KOPT-K1 (cell line): ENCODE measurements at regions not wholly inside any gene's neighbourhood (a gene's known extent, or its start where the extent isn't known, plus 50 kb on each side); places are given as distances from the start of the nearest gene placed in this dataset.

Experiments
- H3K27ac ChIP-seq: fragments of 200-600 bp; sonication (generic); 2 replicates; pipeline ENCODE4 v1.5.1; 2016; ENCODE audit warnings: antibody characterized with exemption, mild to moderate bottlenecking, low read depth, low read length; ENCODE audit not compliant: poor library complexity, severe bottlenecking
- H3K36me3 ChIP-seq: fragments of 200-600 bp; sonication (generic); 2 replicates; pipeline ENCODE4 v1.5.1; 2017; ENCODE audit warnings: antibody characterized with exemption, mild to moderate bottlenecking, low read length, moderate library complexity; ENCODE audit not compliant: insufficient read depth
- H3K9me3 ChIP-seq: fragments of 200-600 bp; sonication (generic); 2 replicates; pipeline ENCODE4 v1.5.1; 2017; ENCODE audit warnings: antibody characterized with exemption, low read length, mild to moderate bottlenecking; ENCODE audit not compliant: insufficient read depth, poor library complexity, severe bottlenecking

DNA sequence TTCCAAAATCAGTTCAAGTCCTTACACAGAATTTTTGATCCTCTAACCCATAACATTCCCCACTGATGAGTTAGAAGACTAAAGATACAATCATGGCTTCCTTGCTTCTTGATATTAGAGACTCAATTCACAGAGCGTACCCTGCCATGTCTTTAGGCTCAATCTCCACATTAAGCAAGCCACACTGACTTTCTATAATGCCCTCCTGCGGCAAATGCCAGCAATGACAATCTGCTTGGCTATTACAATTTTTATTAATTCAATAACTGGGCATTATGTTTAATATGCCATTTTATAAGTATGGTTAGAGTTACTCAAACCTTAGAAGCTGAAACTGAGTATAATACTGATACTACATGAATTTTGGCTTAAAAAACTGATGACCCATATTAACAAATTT, 479.7 kb upstream of the NR2F2 start:
- Histone ChIP-seq H3K9me3 (peaks cover 3% of the 10 kb centered on the region), H3K27ac (no peak overlapping the region), H3K36me3 (no peaks in the 10 kb centered on the region)

DNA sequence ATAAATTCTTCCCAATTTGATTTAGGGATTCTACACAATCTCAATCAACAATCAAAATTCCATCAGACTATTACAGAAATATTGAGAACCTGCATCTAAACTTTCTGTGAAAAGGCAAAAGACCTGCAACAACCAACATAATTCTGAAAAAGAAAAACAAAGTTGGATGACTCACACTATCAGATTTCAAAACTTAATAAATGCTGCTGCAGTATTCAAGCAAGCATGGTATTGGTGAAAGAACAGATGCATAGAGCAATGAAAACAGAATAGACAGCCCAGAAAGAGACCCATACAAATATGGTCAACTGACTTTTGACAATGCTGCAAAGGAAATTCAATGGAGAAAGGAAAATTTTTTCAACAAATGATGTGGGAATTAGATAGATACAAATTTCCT, 477.1 kb upstream of the NR2F2 start:
- H3K27ac ChIP-seq = no peak overlapping the region
- peaks cover 3% of the 10 kb centered on the region for H3K9me3 ChIP-seq
- no peaks in the 10 kb centered on the region for H3K36me3 ChIP-seq

DNA sequence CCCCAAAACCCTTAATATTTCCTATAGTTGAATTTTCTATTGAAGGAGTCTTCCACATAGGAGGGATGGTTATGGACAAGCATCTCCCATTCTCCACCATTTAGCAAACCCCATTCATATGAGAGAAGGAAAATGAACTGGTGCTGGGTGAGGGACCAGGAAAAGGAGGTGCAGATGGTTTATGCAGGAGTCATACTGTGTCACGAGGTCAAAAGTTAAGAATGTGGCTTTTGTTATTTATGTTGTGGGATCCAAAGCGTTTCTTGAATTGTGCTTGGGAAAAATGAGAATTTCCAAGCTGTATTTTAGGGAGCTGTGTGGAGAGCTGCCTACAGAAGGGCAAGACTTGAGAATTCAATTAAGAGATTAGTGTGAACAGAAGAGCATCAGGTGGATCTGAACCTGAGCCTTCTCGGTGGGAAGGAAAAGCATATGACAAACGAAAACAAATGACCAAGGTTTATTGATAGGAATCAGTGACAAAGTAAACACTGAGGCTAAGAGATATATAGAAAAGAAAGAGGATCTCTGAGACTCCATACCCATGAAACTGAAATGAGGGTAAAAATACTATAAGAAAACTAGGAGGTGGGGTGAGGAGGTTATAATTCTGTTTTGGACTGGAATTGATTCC, 473.3 kb upstream of the NR2F2 start:
- Histone ChIP-seq H3K9me3 (no peaks in the 10 kb centered on the region), H3K27ac (no peak overlapping the region), H3K36me3 (no peaks in the 10 kb centered on the region)

DNA sequence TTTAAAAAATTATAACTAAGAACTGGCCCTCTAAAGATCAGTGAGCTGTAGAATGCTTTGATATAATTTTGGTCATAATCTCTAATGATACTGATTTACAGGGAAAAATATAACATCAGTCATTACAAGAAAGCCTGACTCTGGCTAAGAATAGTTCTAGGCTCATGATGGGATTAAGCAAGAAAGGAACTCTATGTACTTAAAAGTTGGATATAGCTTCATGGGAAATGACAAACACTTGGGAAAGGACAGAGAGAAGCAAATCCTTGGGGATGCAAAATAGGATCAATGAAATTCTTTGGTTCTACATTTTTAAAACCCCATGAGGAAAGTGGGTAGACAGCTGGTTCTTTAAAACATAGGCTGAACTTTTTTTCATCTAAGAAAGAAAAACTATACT, 472.7 kb upstream of the NR2F2 start:
- H3K27ac ChIP-seq = no peak overlapping the region

DNA sequence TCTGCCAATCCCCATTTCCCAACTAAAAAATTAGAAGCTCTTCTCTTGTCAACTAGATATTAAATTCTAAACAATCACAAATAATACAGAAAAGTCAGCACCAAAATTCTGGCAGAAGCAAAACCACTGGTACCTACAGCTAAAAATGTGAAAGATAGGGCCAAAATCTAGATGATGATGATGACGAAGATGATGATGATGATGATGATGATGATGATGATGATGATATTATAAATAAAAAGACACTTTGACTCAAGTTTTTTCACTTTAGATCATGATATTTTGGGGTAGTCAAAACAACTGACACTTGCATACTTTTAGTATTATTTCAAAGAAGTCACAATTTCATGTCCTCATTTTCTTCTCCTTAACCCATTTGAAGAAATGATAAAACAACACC, 470.1 kb upstream of the NR2F2 start:
- Histone ChIP-seq H3K36me3 (no peaks in the 10 kb centered on the region), H3K27ac (no peak overlapping the region), H3K9me3 (no peaks in the 10 kb centered on the region)

More for the DNA sequence above, 472.7 kb upstream of the NR2F2 start:
- Histone ChIP-seq H3K36me3 (no peaks in the 10 kb centered on the region), H3K9me3 (no peaks in the 10 kb centered on the region)

DNA sequence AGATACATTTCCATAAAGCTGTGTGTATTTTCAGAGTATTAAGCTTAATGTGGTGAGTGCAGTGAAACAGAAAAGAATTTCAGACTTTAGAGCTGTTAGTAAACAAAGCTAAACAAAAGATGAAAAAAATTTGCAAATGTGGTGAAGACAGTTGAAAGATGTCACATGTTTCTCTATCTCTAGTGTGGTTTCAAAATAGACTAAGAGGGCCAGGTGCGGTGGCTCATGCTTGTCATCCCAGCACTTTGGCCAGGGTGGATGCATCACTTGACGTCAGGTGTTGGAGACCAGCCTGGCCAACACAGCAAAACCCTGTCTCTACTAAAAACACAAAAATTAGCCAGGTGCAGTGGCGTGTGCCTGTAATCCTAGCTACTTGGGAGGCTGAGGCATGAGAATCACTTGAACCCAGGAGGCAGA, 466.0 kb upstream of the NR2F2 start:
- Histone ChIP-seq H3K36me3 (no peaks in the 10 kb centered on the region), H3K27ac (peak overlapping the region; percentile 77), H3K9me3 (no peaks in the 10 kb centered on the region)

DNA sequence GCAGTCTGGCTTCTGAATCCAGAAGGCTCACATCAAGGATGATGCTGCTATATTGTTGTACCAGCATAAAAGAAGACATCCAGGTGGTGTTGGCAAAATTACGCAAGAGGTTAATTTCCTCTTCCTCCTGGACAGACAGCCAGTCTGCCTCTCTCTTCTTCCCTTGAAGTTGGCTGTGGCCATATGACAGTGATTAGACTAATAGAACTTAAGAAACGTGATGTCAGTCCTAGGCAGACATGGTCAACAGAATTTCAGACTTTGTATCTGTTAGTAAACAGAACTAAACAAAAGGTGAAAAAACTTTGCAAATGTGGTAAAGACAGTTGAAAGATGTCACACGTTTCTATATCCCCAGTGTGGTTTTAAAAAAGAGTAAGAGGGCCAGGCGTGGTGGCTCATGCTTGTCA, 465.2 kb upstream of the NR2F2 start:
- Histone ChIP-seq H3K9me3 (no peaks in the 10 kb centered on the region), H3K27ac (peak overlapping the region; percentile 77)

DNA sequence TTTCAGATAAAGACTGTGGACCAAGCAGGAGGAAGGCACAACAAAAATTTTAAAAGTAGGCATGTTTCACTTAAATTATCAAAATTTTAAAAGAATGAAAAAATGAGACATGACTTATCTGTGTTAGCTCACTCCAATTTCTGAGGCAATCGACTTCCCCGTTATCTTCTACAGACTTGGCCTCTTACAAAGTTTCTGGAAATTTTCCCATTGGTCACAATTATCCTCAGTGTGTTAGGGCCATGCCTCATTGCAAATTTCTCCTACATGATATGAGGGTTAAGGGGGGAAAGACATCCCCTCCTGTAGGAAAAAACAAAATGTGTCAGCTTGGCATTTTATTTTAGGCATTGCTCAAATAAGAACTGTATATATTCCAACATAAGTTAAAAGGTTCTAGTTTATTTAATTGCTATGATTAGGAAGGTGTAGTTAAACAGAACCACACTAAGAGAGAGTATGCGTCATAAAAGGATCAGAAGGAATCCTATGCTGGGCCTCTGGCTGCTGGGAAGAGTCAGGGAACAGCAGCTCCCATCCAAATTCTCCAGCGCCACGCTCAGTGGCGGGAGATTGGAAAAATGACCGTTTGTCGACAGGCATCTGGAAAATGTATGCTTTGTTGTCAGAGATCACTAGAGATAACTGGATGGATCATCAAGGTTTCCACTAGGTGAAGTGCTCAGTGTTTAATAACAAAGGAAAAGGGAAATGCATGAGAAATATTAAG, 463.6 kb upstream of the NR2F2 start:
- peak overlapping the region; percentile 77 for H3K27ac ChIP-seq
- H3K9me3 ChIP-seq = no peaks in the 10 kb centered on the region
- no peaks in the 10 kb centered on the region for H3K36me3 ChIP-seq

More for the DNA sequence above, 465.2 kb upstream of the NR2F2 start:
- no peaks in the 10 kb centered on the region for H3K36me3 ChIP-seq

DNA sequence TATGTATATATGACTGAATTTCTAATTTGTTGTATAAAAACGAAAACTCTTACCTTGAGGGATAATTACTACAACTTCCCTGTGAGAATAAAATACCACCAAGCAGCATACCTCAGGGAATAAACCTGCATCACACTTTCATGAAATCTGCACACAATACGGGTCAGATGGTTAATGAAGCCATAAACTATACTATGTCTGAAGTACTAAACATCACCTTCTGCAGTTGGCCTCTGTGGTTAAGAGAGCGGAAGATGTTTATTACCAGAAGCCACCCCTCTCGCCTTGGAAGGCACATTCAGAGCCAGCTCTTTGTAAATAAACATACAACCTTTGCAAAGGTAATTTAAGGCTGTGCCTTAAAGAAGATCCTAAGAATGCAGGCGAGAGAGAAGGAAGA, 462.1 kb upstream of the NR2F2 start:
- Histone ChIP-seq H3K27ac (peak overlapping the region; percentile 78), H3K9me3 (no peaks in the 10 kb centered on the region), H3K36me3 (no peaks in the 10 kb centered on the region)

DNA sequence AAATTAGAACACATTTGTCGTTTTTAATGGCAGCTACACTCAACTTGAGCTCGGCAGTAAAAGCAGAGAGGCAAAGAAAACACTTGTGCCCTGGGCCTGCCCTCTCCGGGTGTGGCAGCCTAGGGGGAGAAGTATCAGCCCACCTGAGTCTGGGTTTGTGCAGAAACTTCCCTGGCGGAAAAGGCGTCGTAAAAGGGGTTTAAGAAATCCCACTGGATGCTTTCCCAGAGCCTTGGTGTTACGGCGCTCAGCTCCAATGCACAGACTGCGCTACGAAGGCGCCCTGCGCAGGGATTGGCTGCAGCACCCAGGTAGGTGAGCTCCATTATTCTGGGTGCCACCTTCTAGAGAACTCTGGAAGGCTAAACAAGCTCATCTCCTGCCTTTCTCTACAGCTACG, 461.5 kb upstream of the NR2F2 start:
- peak overlapping the region; percentile 78 for H3K27ac ChIP-seq
- H3K9me3 ChIP-seq = no peaks in the 10 kb centered on the region
- no peaks in the 10 kb centered on the region for H3K36me3 ChIP-seq

DNA sequence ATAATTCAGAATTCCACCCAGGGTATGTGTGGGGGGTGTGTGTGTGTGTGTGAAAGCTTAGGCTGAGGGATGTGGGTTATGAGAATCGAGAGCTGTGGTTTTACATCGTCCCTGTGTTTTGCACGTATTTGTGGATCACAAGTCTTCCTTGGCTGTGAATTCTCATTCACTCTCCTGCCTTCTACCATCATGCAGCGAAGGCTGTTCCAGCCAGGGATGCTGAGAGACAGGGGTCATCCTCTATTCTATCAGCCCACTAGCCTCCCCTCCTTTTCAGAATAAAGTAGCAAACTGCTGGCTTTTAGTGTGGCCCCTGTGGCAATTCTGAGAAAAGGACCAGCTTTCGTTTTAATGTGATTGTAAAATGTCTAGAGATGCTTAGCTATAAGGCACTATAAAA, 460.6 kb upstream of the NR2F2 start:
- Histone ChIP-seq H3K9me3 (no peaks in the 10 kb centered on the region), H3K27ac (peak overlapping the region; percentile 78), H3K36me3 (no peaks in the 10 kb centered on the region)

DNA sequence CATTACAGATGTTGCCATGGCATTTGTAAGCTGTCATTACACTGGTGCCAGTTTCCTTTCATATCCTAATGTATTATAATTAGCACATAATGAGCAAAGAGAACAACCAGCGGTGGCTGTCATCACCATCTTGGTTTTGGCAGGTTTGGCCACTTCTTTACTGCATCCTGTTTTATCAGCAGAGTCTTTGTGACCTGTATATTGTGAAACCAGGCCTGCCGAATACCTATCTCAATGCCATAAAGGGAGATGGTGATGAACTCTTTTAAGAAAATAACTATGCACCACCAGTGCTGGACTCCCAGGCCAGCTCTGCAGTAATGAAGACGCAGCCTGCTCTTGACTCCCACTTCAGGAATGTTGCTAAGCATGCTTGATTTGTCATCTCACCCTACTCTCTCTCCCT, 458.1 kb upstream of the NR2F2 start:
- Histone ChIP-seq H3K9me3 (no peaks in the 10 kb centered on the region), H3K36me3 (no peaks in the 10 kb centered on the region), H3K27ac (peak overlapping the region; percentile 78)

DNA sequence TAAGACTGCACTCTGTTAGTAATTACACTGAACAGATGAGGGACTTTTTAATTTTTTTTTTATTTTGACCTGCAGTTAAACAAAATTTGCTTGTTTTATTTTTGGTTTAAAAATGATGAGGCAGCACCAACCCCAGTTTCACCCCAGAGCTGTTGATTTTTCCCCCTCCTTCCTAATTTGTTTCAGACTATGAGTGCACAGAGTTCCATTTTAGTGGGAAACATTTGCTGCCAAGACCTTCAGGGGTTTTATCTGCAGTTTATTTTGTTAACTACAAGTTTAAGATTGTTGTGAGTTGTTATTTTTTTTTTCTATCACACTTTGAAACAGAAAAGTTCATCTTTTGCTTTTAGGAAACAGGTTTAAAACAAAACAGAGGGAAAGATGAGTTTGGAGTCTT, 455.9 kb upstream of the NR2F2 start:
- Histone ChIP-seq H3K36me3 (no peaks in the 10 kb centered on the region), H3K27ac (peak overlapping the region; percentile 78)

DNA sequence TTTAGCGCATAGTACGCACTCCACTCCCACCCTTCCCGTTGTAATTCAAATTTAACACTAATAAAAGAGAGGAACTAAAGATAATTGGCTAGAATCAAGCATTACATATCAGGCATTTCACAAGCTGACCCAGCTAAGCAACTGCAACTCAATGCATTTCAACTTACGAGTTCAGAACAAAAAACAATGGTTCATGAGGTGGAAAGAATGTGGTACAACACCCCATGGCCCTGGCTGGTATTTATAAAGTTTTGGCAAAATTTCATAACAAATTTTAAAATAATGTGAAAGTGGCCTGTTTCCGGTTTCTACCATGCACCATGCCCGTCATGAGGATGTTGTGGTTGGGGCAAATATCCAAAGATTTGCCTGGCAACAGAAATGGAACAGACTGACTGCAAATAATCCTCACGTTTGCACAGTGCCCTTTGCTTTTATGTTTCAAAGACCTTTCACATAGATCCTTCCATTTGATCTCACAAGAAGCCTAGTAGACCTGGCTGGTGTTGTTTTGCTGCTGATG, 455.3 kb upstream of the NR2F2 start:
- peak overlapping the region; percentile 78 for H3K27ac ChIP-seq
- H3K36me3 ChIP-seq = no peaks in the 10 kb centered on the region

More for the DNA sequence above, 455.9 kb upstream of the NR2F2 start:
- H3K9me3 ChIP-seq = no peaks in the 10 kb centered on the region

DNA sequence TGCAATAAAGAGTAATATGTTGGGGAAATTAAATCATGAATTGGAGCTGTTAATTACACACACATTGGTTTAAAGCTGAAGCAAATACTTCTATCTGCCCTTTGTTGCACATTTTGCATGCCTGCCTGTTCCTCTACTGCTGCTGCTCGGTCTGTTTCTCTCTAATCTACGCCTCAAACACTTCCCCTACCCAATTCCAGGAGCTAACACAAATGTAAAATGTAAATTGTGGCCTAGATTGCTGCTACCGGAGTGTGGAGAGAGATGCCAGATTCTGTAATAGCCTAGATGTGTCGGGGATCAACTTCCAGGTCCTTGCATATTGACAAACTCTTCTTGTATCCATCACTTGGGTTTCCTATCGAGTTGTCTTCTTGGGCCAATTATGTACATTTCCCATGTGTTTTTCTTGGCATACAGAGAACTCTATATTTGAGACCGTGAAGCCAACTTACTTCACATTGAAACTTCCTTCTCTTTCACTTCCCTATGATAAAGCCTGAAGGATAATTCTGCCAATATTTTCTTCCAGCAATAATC, 450.4 kb upstream of the NR2F2 start:
- H3K9me3 ChIP-seq = no peaks in the 10 kb centered on the region
- no peaks in the 10 kb centered on the region for H3K36me3 ChIP-seq
- peak overlapping the region; percentile 64 for H3K27ac ChIP-seq

More for the DNA sequence above, 455.3 kb upstream of the NR2F2 start:
- H3K9me3 ChIP-seq = no peaks in the 10 kb centered on the region
